ENCODE measurements at regions not wholly inside any gene's neighbourhood (a gene's known extent, or its start where the extent isn't known, plus 50 kb on each side); places are given as distances from the start of the nearest gene placed in this dataset.

- no peak for TF ChIP-seq EP300 (IDR thresholded peaks at IDR 0.05)
- TF ChIP-seq, protein P1, sequence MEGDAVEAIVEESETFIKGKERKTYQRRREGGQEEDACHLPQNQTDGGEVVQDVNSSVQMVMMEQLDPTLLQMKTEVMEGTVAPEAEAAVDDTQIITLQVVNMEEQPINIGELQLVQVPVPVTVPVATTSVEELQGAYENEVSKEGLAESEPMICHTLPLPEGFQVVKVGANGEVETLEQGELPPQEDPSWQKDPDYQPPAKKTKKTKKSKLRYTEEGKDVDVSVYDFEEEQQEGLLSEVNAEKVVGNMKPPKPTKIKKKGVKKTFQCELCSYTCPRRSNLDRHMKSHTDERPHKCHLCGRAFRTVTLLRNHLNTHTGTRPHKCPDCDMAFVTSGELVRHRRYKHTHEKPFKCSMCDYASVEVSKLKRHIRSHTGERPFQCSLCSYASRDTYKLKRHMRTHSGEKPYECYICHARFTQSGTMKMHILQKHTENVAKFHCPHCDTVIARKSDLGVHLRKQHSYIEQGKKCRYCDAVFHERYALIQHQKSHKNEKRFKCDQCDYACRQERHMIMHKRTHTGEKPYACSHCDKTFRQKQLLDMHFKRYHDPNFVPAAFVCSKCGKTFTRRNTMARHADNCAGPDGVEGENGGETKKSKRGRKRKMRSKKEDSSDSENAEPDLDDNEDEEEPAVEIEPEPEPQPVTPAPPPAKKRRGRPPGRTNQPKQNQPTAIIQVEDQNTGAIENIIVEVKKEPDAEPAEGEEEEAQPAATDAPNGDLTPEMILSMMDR (IDR thresholded peaks at IDR 0.05), result no peak
These were observed 56.0 kb downstream of the OLFML3 start for GRCh38 chr1:114035304-114035700.
